Keratinocyte (primary cell): ENCODE measurements at regions not wholly inside any gene's neighbourhood (a gene's known extent, or its start where the extent isn't known, plus 50 kb on each side); places are given as distances from the start of the nearest gene placed in this dataset.

Source experiments
- EZH2 ChIP-seq: IDR thresholded peaks from one replicate; pipeline ENCODE4 v1.6.1; 2012; ENCODE audit warnings: inconsistent platforms, mild to moderate bottlenecking, low read length, moderate library complexity
- TF ChIP-seq, protein P1 (sequence below), 3 experiments: IDR thresholded peaks in 1 of 3; conservative IDR thresholded peaks in 1 of 3; optimal IDR thresholded peaks in 1 of 3; 2 replicates in 2 of 3; 3 replicates in 1 of 3; pipeline versions ENCODE3 to v1.5.1; 2011; ENCODE audit warnings: low read length in 3 of 3, mild to moderate bottlenecking in 3 of 3, moderate library complexity in 2 of 3, control low read depth in 1 of 3, inconsistent platforms in 1 of 3; ENCODE audit not compliant: insufficient read depth in 2 of 3; ENCODE audit errors: extremely low read depth in 1 of 3

DNA sequence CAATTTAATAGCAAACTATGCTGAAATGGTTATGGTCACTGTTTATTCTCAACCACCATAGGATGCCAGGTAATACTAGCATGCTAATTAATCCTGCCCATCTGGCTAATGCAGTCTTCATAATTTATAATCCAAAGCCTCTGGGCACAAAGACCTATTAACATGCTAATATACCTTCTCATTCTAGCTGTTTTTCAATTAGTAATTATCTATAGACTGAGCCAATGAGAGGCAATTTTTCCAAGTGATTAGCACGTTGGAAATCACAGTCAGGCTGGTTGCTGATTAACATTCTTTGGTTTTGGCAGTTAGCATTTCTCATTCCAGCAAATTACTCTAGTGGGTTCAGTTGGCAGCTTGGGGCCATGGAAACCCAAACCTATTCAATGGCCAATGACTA lies 357.2 kb downstream of the SEC23A start:
- no peak for TF ChIP-seq EZH2
- TF ChIP-seq, protein P1, sequence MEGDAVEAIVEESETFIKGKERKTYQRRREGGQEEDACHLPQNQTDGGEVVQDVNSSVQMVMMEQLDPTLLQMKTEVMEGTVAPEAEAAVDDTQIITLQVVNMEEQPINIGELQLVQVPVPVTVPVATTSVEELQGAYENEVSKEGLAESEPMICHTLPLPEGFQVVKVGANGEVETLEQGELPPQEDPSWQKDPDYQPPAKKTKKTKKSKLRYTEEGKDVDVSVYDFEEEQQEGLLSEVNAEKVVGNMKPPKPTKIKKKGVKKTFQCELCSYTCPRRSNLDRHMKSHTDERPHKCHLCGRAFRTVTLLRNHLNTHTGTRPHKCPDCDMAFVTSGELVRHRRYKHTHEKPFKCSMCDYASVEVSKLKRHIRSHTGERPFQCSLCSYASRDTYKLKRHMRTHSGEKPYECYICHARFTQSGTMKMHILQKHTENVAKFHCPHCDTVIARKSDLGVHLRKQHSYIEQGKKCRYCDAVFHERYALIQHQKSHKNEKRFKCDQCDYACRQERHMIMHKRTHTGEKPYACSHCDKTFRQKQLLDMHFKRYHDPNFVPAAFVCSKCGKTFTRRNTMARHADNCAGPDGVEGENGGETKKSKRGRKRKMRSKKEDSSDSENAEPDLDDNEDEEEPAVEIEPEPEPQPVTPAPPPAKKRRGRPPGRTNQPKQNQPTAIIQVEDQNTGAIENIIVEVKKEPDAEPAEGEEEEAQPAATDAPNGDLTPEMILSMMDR (optimal IDR thresholded peaks at IDR 0.05 in 1 of 3, IDR thresholded peaks at IDR 0.05 in 1 of 3, conservative IDR thresholded peaks at IDR 0.05 in 1 of 3; ENCODE audit: extremely low read depth in 1 of 3, insufficient read depth in 2 of 3, low read length in 3 of 3), result no peak
